ENCODE measurements at regions not wholly inside any gene's neighbourhood (a gene's known extent, or its start where the extent isn't known, plus 50 kb on each side); places are given as distances from the start of the nearest gene placed in this dataset.
"Not testable (repeated sequence)": the region's sequence is repeated elsewhere in the genome, so short reads cannot be mapped to it uniquely, and the experiment has no call there.

GRCh38 chr2:36302911-36303310 lies 52.7 kb upstream of the CRIM1 start:
- DNase-seq = no peak

DNA sequence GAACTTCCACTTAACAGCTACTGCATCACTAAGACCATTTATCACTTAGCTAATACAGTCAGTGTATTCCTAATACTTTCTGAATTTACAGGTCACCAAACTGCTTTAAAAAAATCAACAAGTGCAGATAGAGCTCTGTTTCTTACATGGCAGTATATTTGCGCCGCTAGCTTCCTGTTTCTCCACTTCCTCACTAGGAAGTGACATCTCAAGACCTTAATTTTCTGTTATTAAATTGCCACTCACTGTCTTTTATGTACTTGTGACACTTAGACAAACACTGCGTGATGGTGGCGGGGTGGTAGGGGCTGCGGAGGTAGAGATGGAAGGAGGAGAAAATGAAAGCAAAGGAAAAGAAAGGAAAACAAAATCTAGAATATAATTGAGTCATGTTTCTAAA lies 53.7 kb upstream of the CRIM1 start:
- no peak for DNase-seq

DNA sequence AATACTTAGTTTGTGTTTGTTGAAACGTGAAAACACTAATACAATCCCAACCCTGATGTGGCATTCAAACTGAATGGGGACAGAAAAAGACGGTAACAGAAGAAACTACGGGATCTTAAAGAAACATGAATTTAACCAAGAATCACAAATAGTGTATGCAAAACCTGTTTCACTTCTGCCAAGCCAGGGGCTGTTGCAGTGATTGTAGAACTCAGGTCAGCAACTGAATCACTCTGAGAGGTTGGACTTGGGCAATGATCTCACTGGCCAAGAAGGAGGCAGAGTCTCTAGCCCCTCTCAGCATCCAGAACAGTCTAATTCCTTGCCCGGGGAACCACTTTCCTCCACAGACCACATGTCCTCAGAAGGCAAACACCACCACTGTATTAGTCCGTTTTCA lies 54.9 kb upstream of the CRIM1 start:
- DNase-seq = no peak

- no peak for DNase-seq
Observed at GRCh38 chr2:36296798-36297197, 58.8 kb upstream of the CRIM1 start.

DNA sequence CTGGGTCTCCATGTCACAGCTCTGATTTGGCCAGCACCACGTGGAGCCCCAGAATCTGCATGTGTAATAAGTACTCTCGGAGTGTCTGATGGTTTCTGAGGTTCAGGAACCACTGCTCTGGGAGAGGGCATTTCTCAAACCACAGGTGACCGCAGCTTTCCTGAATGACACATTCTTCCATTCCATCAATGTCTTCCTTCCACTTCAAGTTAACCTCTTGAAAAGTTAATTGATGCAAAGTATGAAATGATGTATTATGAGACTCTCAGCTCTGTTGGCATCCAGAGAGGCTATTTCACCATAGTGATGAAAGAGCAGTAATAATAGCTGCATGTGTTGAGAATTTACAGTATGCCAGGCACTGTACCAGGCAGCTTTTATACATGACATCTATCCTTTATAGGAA lies 61.3 kb upstream of the CRIM1 start:
- DNase-seq = no peak

DNA sequence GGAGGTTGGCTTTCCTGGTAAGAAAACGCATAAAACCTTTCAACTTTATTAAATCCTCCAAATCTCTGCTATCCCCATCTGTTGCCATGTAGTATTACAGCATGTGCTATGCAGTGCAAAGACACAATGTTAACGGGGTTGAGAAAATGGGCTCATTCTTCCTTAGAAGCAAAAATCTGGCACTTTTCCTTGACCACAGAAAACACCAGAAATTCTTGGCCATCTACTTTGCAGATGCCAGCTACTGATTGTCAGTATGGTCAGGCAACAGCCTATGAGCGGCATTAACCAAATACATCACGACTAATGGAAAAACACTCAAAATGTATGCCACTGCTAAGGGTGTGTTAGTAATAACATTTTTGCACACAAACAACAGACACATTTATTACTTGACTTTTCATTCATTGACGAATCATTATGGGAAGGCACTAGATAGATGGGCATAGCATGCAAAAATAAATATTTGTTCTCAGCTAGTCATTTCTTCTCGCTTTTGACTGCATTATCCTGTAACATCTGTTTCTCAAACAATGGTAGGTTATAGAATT lies 65.2 kb upstream of the CRIM1 start:
- no peak for DNase-seq

GRCh38 chr2:36289731-36290130 lies 65.8 kb upstream of the CRIM1 start:
- no peak for DNase-seq

DNA sequence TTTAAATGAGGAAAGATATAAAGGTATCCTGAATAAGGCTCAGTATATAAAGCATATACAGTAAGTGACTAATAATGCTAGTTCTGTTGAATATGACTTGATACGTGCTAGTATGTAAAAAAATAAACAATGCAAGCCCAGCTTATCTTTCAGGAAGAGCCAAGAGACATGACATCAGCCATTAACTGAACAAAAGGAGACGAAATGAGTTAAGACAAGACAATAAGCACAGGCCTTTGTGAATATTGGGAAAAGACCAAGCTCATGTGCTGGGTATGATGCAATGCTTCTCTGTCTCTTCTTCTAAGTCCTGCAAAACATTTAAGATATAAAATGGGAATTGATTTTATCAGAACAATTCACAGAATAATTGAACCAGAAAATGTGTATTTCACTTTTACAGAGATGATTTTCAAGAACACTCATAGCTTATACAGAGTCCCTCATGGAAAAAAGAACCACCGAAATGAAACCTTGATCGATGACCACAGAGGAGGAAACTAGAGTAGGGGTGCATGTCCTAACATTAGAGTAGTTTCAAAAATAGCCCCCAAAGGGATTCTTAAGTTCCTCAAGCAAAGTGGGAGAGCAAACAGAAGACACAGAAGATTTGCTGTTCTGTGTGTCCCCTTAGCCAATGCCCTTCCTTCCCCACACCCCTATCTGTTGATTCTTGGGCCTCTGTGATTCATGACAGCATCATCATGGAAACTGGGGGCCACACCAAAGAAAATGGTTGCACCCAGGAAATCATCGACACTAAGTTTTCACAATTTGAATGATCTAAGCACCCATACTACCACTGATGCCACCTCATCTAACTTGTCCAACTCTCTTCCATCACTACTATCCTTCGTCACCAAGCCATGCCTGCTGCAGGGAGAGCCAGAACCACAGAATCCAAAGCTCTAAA lies 68.0 kb upstream of the CRIM1 start:
- no peak for DNase-seq

- DNase-seq = not testable (repeated sequence)
Observed at GRCh38 chr2:36279506-36279905, 76.1 kb upstream of the CRIM1 start.

- no peak for DNase-seq
Observed at GRCh38 chr2:36277881-36278523, 77.6 kb upstream of the CRIM1 start.

DNA sequence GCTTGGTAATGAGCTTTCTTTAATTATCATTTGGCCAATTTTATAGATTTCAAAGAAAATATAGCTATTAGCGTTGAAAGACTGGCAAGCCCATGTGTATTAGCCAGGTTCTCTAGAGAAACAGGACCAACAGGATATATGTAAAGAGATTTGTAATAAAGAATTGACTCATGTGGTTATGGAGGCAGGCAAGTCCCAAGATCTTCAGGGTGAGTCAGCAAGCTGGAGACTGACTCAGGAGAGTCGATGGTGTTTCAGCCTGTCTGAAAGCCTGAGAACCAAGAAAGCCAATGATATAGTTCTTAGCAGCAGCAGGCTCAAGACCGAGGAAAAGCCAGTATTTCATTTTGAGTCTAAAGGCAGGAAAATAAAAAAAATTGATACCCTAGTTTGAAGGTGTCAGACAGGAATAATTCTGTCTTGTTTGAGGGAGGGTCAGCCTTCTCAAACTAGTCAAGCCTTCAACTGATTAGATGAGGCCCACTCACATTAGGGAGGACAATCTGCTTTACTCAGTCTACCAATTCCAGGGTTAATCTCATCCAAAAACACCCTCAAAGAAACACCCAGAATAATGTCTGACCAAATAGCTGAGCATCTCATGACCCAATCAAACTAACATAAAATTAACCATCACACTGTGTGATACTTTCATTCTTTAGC lies 78.3 kb upstream of the CRIM1 start:
- DNase-seq = no peak

DNA sequence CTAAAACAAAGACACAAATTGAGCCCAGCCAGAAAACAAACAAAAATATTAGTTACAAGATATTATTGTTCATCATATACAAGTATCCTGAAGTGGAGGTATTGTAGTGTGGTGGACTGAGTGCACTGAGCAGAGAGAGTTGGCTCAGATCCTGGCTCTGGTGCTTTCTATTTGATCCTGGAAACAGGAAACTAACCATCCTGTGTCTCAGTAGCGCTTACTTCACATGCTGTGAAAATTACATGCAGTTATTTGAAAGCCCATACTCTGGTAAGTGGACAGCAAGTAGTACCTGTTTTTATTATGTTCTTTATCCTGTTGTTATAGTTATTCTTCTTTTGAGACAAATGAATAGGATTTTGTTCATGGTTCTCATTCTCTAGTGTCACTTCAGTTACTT lies 84.3 kb upstream of the CRIM1 start:
- no peak for DNase-seq

- DNase-seq = no peak
Observed at GRCh38 chr2:36270758-36271157, 84.8 kb upstream of the CRIM1 start.

DNA sequence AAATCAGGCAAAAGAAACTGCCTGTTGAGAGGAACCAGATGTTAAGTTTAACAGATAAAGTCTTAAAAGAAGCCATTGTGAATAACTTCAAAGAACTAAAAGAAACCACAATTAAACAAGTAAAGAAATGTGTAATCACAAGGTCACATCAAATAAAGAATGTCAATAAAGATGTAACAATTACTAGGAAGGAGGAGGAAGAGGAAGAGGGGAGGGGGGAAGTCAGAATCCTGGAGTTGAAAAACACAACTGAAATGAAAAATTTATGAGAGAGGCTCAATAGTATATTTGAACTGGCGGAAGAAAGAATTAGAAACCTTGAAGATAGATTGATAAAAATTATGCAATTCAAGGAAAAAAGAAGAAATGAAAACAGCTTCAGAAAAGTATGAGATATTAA lies 88.4 kb upstream of the CRIM1 start:
- DNase-seq = no peak

- DNase-seq = no peak
Observed at GRCh38 chr2:36266536-36267121, 88.9 kb upstream of the CRIM1 start.

DNA sequence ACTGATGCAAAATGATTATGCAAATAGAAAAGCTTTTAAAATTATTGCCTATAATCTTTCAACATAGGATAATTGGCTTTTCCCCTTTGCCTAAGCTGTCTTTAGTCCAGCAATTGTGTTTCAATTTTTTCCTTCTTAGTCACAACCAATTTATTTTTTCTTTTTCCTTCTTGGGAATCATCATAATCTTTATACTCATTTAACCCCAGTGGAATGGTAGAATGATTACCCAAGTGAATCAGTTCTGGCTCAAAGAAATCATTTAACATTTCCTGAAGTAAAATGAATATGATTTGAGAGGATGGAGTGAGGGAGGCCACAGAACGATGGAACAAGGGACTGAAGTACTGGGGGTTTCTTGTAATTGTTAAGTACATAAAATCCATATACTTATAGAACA lies 93.0 kb upstream of the CRIM1 start:
- DNase-seq = no peak

DNA sequence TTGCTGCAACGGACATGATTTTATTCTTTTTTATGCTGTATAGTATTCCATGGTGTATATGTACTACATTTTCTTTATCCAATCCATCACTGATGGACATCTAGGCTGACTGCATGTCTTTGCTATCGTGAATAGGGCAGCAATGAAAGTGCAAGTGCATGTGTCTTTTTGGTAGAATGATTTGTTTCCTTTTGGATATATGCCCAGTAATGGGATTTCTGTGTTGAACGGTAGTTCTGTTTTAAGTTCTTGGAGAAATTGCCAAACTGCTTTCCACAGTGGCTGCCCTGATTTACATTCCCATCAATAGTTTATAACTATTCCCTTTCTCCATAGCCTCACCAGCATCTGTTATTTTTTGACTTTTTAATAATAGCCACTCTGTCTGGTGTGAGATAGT lies 99.7 kb upstream of the CRIM1 start:
- DNase-seq = no peak

GRCh38 chr2:36253086-36253485 lies 102.5 kb upstream of the CRIM1 start:
- DNase-seq = no peak

DNA sequence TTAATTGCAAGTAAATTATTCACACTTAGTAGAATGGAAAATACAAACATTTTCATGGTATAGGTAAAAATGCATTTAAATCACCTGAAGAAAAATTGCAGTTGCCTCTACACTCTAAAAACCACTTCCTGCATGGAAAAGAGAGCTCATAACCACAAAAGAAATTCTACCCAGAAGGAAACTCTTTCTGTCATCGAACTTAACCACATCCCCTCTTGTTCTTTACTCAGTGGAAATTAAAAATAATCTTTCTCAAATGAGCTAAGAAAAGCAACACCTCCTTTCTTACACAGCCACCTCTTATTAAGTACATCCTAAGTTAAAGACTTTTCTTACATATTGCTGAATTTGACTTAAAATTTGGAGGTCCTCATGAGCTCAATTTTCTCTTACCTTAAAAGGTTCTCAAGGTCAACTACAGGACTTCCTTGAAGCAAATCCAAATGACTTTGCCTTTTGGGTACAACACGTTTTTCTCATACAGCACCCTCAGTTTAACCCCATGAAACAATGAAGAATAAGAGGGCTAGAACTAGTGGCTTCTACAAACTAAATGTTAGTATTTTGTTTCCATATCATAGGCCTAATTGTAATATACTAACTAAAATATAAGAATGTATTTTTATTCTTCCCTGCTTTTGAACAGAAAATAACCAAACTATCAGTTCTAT lies 109.1 kb upstream of the CRIM1 start:
- DNase-seq = peak; percentile 61

GRCh38 chr2:36245651-36246050 lies 109.9 kb upstream of the CRIM1 start:
- DNase-seq = no peak

DNA sequence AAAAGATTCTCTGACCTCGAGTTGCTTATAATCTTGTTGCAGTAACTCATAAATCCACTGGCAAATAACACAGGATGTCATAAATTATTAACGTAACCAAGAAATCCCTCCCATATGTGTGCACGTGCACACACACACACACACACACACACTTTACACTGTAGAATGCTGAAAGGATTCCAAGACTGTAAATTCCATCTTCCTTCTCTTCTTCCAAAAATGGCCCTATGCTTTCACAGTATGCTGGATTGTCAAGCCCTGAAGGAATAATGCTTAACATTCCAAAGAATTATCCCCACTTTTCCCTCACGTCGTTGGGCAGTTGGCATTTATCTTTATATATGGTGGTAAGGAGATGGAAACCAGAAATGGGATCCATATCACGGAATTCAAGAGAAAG lies 117.5 kb upstream of the CRIM1 start:
- DNase-seq = no peak

DNA sequence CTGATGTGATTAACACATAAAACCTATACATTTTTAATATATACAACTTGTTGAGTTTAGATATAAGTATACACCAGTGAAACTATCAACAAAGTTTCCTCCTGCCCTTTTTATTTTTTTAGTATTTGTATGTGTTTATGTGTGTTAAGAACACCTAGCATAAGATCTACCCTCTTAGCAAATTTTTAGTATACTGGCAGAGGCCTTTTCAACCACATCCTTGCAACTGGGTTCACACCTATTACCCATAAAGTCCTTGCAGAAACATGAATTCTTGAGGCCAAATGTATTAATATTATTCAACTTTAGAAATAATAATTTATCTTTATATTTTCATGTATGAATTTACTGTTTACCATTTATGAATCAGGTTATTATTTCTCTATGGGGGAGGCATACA lies 119.7 kb upstream of the CRIM1 start:
- no peak for DNase-seq

DNA sequence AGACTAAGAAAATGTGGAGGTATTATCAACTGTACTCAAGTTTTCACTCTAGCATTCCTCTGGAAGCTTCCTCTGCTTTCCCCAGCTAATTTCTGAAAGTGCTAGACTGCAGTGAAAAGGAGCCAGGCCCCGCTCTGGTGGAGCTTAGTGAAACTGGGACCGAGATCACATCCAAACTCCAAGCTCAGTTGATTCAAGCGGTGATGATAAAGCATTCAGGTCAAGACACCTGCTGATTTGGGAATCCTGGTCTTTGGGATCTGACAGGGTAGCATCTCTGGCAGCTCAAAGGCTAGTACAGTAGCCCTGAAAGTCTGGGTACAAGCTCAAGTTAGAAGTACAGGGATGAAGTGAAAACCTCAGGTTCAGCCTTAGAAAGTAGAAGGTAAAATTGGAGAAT lies 120.2 kb upstream of the CRIM1 start:
- DNase-seq = no peak
